ENCODE measurements at regions not wholly inside any gene's neighbourhood (a gene's known extent, or its start where the extent isn't known, plus 50 kb on each side); places are given as distances from the start of the nearest gene placed in this dataset.
A peak's percentile ranks its signal among the peaks of the same experiment; 100 is the strongest.
"Not testable (repeated sequence)": the region's sequence is repeated elsewhere in the genome, so short reads cannot be mapped to it uniquely, and the experiment has no call there.

- Histone ChIP-seq H3K27ac (ENCODE audit: low read depth, low read length) (no peak overlapping the region), H3K4me1 (ENCODE audit: insufficient read depth, low read length) (no peaks in the 10 kb centered on the region), H3K9ac (ENCODE audit: low read length) (no peak overlapping the region), H3K27me3 (ENCODE audit: control insufficient read depth in 1 of 2, insufficient read depth in 2 of 2, low read length in 2 of 2) (no peaks in the 10 kb centered on the region), H3K36me3 (ENCODE audit: insufficient read depth, low read length) (no peaks in the 10 kb centered on the region), H3K4me3 (ENCODE audit: low read depth in 1 of 2, low read length in 2 of 2) (no peak overlapping the region), H3K9me3 (ENCODE audit: low read length) (no peaks in the 10 kb centered on the region)
These were observed 82.7 kb downstream of the ZFP36L2 start for GRCh38 chr2:43143756-43144155.

DNA sequence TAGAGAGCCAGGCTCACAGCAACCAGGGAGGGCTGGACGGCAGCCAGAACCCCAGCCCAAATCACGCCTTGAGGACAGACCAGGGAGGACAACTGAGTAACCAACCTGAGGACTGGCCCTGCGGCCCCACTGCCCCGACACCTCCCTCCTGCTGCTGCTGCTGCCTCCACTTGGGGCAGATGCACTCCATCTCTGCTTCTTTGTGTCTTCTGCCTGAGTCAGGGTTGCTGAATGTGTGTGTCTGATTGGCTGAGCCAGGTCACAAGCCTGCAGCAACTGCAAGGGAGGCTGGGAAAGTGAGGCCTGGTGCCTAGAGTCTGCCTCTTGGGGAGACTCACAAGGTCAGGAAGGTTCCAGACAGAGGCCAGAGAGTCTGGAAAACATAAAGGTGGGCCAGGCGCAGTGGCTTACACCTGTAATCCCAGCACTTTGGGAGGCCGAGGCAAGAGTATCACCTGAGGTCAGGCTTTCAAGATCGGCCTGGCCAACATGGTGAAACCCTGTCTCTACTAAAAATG lies 83.4 kb downstream of the ZFP36L2 start:
- no peaks in the 10 kb centered on the region for H3K36me3 ChIP-seq (ENCODE audit: insufficient read depth, low read length)
- H3K4me3 ChIP-seq (ENCODE audit: low read depth in 1 of 2, low read length in 2 of 2): no peak overlapping the region
- H3K9ac ChIP-seq (ENCODE audit: low read length): no peak overlapping the region
- H3K4me1 ChIP-seq (ENCODE audit: insufficient read depth, low read length): no peaks in the 10 kb centered on the region
- H3K27me3 ChIP-seq (ENCODE audit: control insufficient read depth in 1 of 2, insufficient read depth in 2 of 2, low read length in 2 of 2): no peaks in the 10 kb centered on the region
- no peak overlapping the region for H3K27ac ChIP-seq (ENCODE audit: low read depth, low read length)
- no peaks in the 10 kb centered on the region for H3K9me3 ChIP-seq (ENCODE audit: low read length)

- not testable (repeated sequence) for H3K4me1 ChIP-seq (ENCODE audit: insufficient read depth, low read length); H3K9me3 ChIP-seq (ENCODE audit: low read length); H3K36me3 ChIP-seq (ENCODE audit: insufficient read depth, low read length); H3K4me3 ChIP-seq (ENCODE audit: low read depth in 1 of 2, low read length in 2 of 2); H3K27ac ChIP-seq (ENCODE audit: low read depth, low read length); H3K27me3 ChIP-seq (ENCODE audit: control insufficient read depth in 1 of 2, insufficient read depth in 2 of 2, low read length in 2 of 2); H3K9ac ChIP-seq (ENCODE audit: low read length)
These were observed 84.7 kb downstream of the ZFP36L2 start for GRCh38 chr2:43141636-43142151.

GRCh38 chr2:43139996-43140621 lies 86.3 kb downstream of the ZFP36L2 start:
- no peak overlapping the region for H3K27ac ChIP-seq (ENCODE audit: low read depth, low read length)
- no peaks in the 10 kb centered on the region for H3K4me1 ChIP-seq (ENCODE audit: insufficient read depth, low read length)
- H3K4me3 ChIP-seq (ENCODE audit: low read depth in 1 of 2, low read length in 2 of 2): no peak overlapping the region
- H3K36me3 ChIP-seq (ENCODE audit: insufficient read depth, low read length): no peaks in the 10 kb centered on the region
- no peaks in the 10 kb centered on the region for H3K27me3 ChIP-seq (ENCODE audit: control insufficient read depth in 1 of 2, insufficient read depth in 2 of 2, low read length in 2 of 2)
- H3K9me3 ChIP-seq (ENCODE audit: low read length): no peaks in the 10 kb centered on the region
- H3K9ac ChIP-seq (ENCODE audit: low read length): no peak overlapping the region

DNA sequence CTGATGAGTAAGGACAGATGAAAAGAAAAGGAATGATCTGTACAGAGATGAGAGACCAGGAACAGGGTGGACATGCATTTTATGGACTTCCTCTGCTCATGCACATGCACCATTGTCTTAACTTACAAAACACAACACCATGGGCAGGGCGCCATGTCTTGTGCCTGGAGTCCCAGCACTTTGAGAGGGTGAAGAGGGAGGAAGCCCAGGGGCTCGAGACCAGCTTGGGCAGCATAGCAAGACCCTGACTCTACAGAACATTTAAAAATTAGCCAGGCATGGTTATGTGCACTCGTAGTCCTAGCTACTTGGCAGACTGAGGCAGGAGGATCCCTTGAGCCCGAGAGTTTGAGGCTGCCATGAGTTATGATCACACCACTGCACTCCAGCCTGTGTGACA lies 86.9 kb downstream of the ZFP36L2 start:
- H3K36me3 ChIP-seq (ENCODE audit: insufficient read depth, low read length): no peaks in the 10 kb centered on the region
- no peaks in the 10 kb centered on the region for H3K9me3 ChIP-seq (ENCODE audit: low read length)
- H3K27me3 ChIP-seq (ENCODE audit: control insufficient read depth in 1 of 2, insufficient read depth in 2 of 2, low read length in 2 of 2): no peaks in the 10 kb centered on the region
- H3K4me3 ChIP-seq (ENCODE audit: low read depth in 1 of 2, low read length in 2 of 2): no peak overlapping the region
- H3K9ac ChIP-seq (ENCODE audit: low read length): no peak overlapping the region
- H3K4me1 ChIP-seq (ENCODE audit: insufficient read depth, low read length): no peaks in the 10 kb centered on the region
- no peak overlapping the region for H3K27ac ChIP-seq (ENCODE audit: low read depth, low read length)

- no peaks in the 10 kb centered on the region for H3K9me3 ChIP-seq (ENCODE audit: low read length)
- H3K4me3 ChIP-seq (ENCODE audit: low read depth in 1 of 2, low read length in 2 of 2): no peak overlapping the region
- no peaks in the 10 kb centered on the region for H3K36me3 ChIP-seq (ENCODE audit: insufficient read depth, low read length)
- no peak overlapping the region for H3K27ac ChIP-seq (ENCODE audit: low read depth, low read length)
- no peaks in the 10 kb centered on the region for H3K27me3 ChIP-seq (ENCODE audit: control insufficient read depth in 1 of 2, insufficient read depth in 2 of 2, low read length in 2 of 2)
- no peak overlapping the region for H3K9ac ChIP-seq (ENCODE audit: low read length)
- peaks cover 4% of the 10 kb centered on the region for H3K4me1 ChIP-seq (ENCODE audit: insufficient read depth, low read length)
These were observed 88.0 kb downstream of the ZFP36L2 start for GRCh38 chr2:43138441-43138840.

DNA sequence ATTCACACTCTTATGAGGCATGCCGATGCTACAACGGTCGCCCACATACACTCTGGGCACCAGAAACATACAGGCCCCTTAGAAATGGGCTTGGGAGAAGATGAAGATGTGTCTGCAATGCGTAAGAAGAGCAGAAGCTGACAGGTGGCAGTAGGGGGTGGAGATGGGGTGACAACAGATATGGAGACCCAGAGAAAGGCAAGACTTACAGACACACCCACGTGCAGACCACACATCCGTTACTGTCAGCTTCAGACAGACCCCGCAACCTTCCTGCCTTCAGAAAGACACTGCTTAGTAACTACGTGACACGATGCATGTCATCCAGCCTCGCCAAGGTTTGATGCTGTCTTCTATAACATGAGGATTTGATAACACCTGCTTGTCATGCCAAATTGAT lies 89.5 kb downstream of the ZFP36L2 start:
- no peaks in the 10 kb centered on the region for H3K27me3 ChIP-seq (ENCODE audit: control insufficient read depth in 1 of 2, insufficient read depth in 2 of 2, low read length in 2 of 2)
- H3K36me3 ChIP-seq (ENCODE audit: insufficient read depth, low read length): no peaks in the 10 kb centered on the region
- H3K9me3 ChIP-seq (ENCODE audit: low read length): no peaks in the 10 kb centered on the region
- H3K9ac ChIP-seq (ENCODE audit: low read length): no peak overlapping the region
- H3K4me1 ChIP-seq (ENCODE audit: insufficient read depth, low read length): peaks cover 8% of the 10 kb centered on the region
- no peak overlapping the region for H3K4me3 ChIP-seq (ENCODE audit: low read depth in 1 of 2, low read length in 2 of 2)
- H3K27ac ChIP-seq (ENCODE audit: low read depth, low read length): no peak overlapping the region

- Histone ChIP-seq H3K27ac (ENCODE audit: low read depth, low read length) (peak overlapping the region; percentile 7), H3K4me3 (ENCODE audit: low read depth in 1 of 2, low read length in 2 of 2) (no peak overlapping the region), H3K4me1 (ENCODE audit: insufficient read depth, low read length) (peaks cover 11% of the 10 kb centered on the region), H3K36me3 (ENCODE audit: insufficient read depth, low read length) (no peaks in the 10 kb centered on the region), H3K27me3 (ENCODE audit: control insufficient read depth in 1 of 2, insufficient read depth in 2 of 2, low read length in 2 of 2) (no peaks in the 10 kb centered on the region), H3K9ac (ENCODE audit: low read length) (no peak overlapping the region), H3K9me3 (ENCODE audit: low read length) (no peaks in the 10 kb centered on the region)
These were observed 90.2 kb downstream of the ZFP36L2 start for GRCh38 chr2:43136011-43136799.

GRCh38 chr2:43135583-43135982 lies 90.8 kb downstream of the ZFP36L2 start:
- Histone ChIP-seq H3K27me3 (ENCODE audit: control insufficient read depth in 1 of 2, insufficient read depth in 2 of 2, low read length in 2 of 2) (no peaks in the 10 kb centered on the region), H3K36me3 (ENCODE audit: insufficient read depth, low read length) (no peaks in the 10 kb centered on the region), H3K9me3 (ENCODE audit: low read length) (no peaks in the 10 kb centered on the region), H3K27ac (ENCODE audit: low read depth, low read length) (peak overlapping the region; percentile 7), H3K4me3 (ENCODE audit: low read depth in 1 of 2, low read length in 2 of 2) (no peak overlapping the region), H3K4me1 (ENCODE audit: insufficient read depth, low read length) (peaks cover 14% of the 10 kb centered on the region), H3K9ac (ENCODE audit: low read length) (no peak overlapping the region)

DNA sequence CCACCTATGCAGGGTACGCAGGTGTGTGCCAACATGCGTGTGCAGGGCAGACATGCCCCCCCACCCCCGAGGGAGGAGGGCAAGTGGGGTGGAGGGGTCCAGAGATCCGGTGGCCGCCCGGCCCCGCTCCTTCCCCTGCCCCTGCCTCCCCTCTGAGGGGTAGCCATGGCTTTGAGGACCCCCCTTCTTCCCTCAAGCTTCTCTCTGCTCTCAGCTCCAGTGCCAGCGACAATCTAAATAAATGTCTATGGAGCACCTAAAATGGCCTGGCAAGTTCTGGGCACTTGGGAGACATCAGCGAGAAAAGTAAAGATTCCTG lies 91.9 kb downstream of the ZFP36L2 start:
- H3K27ac ChIP-seq (ENCODE audit: low read depth, low read length): no peak overlapping the region
- H3K9me3 ChIP-seq (ENCODE audit: low read length): no peaks in the 10 kb centered on the region
- no peaks in the 10 kb centered on the region for H3K27me3 ChIP-seq (ENCODE audit: control insufficient read depth in 1 of 2, insufficient read depth in 2 of 2, low read length in 2 of 2)
- H3K36me3 ChIP-seq (ENCODE audit: insufficient read depth, low read length): no peaks in the 10 kb centered on the region
- no peak overlapping the region for H3K4me3 ChIP-seq (ENCODE audit: low read depth in 1 of 2, low read length in 2 of 2)
- H3K4me1 ChIP-seq (ENCODE audit: insufficient read depth, low read length): peaks cover 18% of the 10 kb centered on the region
- no peak overlapping the region for H3K9ac ChIP-seq (ENCODE audit: low read length)

DNA sequence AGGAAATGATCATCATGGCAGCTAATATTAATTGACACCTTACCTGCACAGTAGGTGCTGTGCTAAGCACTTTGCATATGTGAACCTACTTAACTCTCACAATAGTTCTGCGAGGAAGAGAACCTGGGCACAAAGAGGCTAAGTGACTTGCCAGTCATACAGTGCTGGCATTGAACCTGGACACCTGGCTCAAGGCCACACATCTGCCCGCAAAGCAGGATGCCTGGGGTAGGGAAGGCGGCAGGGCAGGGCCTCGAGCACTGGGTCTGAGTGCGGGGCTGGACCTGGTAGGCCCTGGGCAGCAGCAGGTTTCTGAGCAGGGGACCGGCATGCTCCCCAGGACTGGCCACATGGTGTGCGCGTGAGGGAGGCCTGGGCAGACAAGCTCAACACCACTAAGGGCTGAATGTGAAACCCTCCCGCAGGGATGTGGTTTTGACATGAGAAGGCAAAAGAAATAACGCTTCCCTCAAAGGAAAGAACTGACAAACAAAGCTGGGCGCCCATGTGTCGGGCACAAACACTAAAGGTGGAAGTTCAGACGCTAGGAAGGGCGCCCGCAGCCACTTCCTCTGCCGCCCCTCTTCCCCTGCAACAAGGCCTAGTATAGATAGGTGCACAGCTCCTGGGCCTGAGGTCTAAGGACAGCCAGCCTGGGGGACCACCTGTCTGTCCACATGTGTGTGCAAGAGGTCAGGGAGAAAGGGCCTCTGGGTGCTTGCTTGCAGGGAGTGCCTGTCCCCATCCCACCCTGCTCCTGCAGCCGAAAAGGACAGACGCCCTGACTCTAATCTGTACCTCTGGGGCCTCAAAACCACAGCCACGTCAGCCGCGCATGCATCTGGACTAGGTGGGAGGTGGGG lies 92.5 kb downstream of the ZFP36L2 start:
- Histone ChIP-seq H3K9ac (ENCODE audit: low read length) (no peak overlapping the region), H3K27me3 (ENCODE audit: control insufficient read depth in 1 of 2, insufficient read depth in 2 of 2, low read length in 2 of 2) (no peaks in the 10 kb centered on the region), H3K4me1 (ENCODE audit: insufficient read depth, low read length) (peaks cover 18% of the 10 kb centered on the region), H3K4me3 (ENCODE audit: low read depth in 1 of 2, low read length in 2 of 2) (no peak overlapping the region), H3K9me3 (ENCODE audit: low read length) (no peaks in the 10 kb centered on the region), H3K36me3 (ENCODE audit: insufficient read depth, low read length) (no peaks in the 10 kb centered on the region), H3K27ac (ENCODE audit: low read depth, low read length) (no peak overlapping the region)

All from muscle layer of colon (tissue), 2 donors.